GM20000 (cell line): ENCODE measurements at regions not wholly inside any gene's neighbourhood (a gene's known extent, or its start where the extent isn't known, plus 50 kb on each side); places are given as distances from the start of the nearest gene placed in this dataset.

Experiments used
- DNase-seq: peaks from one replicate; pipeline ENCODE4 v3.0.0; 2012; ENCODE audit warnings: low spot score
- CTCF ChIP-seq: IDR thresholded peaks from 2 replicates; pipeline ENCODE4 v1.5.1; 2012; ENCODE audit warnings: mild to moderate bottlenecking, control low read depth; ENCODE audit errors: extremely low read depth, missing control alignments

GRCh38 chr3:164479978-164480377 is 598.3 kb downstream of the SI start:
- TF ChIP-seq CTCF = no peak
- no peak for DNase-seq

- no peak for TF ChIP-seq CTCF
Measured at GRCh38 chr3:164479406-164479805, 598.9 kb downstream of the SI start.

GRCh38 chr3:164478323-164478722 is 600.0 kb downstream of the SI start:
- TF ChIP-seq CTCF = no peak

More at GRCh38 chr3:164479406-164479805, 598.9 kb downstream of the SI start:
- DNase-seq = no peak

GRCh38 chr3:164477403-164477802 is 600.9 kb downstream of the SI start:
- DNase-seq = no peak
- no peak for TF ChIP-seq CTCF

More at GRCh38 chr3:164478323-164478722, 600.0 kb downstream of the SI start:
- DNase-seq = no peak

GRCh38 chr3:164476631-164477030 is 601.7 kb downstream of the SI start:
- TF ChIP-seq CTCF = no peak
- DNase-seq = no peak

GRCh38 chr3:164470471-164470870 is 607.8 kb downstream of the SI start:
- no peak for TF ChIP-seq CTCF
- no peak for DNase-seq

- no peak for TF ChIP-seq CTCF
- no peak for DNase-seq
Measured at GRCh38 chr3:164468055-164468454, 610.2 kb downstream of the SI start.

- no peak for TF ChIP-seq CTCF
- no peak for DNase-seq
Measured at GRCh38 chr3:164467007-164467406, 611.3 kb downstream of the SI start.
